HG03039 (cell line): ENCODE measurements at regions not wholly inside any gene's neighbourhood (a gene's known extent, or its start where the extent isn't known, plus 50 kb on each side); places are given as distances from the start of the nearest gene placed in this dataset.

ENCODE experiments used
- ATAC-seq: cut with Tn5 transposase; IDR thresholded peaks from one replicate; pipeline ENCODE4 v1.9.1; 2021; ENCODE audit warnings: mild to moderate bottlenecking, moderate library complexity; ENCODE audit not compliant: unreplicated experiment

DNA sequence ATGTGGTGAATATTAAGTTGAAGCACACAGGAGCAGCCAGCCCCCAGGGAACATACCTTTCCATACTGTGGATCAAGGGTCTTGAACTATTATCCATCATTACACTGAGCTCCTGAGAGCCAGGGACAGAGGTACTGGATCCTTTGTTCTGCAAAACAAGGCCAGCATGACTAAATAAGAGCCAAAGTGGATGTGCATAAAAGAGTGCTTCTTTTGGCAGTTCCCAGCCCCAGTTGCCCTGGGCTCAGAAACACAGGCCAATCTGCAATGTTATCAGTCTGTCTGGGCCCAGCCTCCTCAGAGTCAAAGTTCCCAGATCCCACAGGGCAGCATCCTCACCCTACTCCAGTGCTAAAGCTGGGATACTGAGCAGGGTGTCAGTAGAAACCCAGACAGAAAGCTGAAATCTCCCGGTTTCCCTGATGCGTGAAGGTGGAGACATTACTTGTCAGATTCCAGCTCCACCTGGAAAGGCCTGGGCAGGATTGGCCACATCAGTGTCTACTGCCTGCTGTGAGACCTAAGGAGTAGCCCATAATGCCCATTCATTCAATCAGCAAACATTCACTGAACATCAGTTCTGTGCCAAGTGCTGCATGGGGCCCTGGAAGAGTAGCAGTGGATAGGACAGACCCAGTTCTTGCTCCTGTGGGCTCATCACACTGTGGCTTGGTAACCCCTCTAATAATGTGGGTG is 342.7 kb downstream of the CXCL12 start:
- no peak for ATAC-seq

DNA sequence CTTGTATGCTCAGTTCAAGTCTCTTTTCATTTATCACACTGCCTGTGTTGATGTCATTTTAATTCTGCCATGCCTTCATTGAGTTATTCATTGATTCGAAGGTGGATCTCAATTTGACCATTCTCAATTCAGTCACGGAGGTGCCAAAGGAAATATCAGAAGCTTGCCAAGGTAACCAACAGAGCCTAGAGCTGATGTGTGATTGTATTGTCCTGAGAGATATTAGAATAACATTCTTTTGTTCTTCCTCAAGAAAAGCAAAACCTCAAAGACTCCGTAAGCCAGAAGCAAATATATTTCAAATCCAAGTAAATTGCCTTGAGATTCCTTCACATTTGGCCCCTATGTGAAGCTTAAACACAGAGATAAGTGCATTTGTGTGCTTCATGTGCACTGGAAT is 345.3 kb downstream of the CXCL12 start:
- ATAC-seq = no peak

DNA sequence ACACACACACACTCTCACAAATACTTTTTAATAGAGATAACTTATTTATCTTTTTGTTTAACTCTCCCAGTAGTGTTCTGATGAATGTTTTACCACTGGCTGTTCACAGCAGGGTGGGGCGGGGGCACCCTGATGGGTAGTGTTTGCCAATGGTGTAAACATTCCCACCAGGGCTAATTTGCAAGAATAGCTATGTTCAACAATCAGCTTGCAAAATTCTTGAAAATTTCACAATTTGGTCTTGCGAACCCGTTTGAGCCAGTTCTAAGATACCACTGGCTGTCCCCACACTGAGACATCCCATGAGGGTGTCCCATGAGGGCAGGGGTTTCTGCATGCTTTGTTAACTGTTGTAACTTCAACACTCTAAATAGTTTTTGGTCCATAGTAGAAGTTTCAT is 348.5 kb downstream of the CXCL12 start:
- no peak for ATAC-seq

GRCh38 chr10:44035474-44036197 is 349.3 kb downstream of the CXCL12 start:
- ATAC-seq = no peak

- no peak for ATAC-seq
Measured at GRCh38 chr10:44034946-44035345, 350.0 kb downstream of the CXCL12 start.

DNA sequence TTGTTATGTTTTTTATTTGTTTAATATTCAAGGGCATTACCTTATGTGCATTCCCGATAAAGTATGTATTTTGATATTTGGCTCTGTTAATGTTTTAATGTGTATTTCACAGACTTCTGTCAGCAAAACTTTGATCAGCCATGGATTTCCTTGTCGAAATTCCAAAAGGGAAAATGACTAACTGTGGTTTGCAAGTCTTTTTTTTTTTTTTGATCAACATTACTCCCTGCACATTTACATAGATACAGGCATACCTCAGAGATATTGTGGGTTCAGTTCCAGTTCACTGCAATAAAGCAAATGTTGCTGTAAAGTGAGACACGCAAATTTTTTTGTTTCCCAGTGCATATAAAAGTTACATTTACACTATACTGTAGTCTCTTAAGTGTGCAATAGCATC is 351.9 kb downstream of the CXCL12 start:
- no peak for ATAC-seq

DNA sequence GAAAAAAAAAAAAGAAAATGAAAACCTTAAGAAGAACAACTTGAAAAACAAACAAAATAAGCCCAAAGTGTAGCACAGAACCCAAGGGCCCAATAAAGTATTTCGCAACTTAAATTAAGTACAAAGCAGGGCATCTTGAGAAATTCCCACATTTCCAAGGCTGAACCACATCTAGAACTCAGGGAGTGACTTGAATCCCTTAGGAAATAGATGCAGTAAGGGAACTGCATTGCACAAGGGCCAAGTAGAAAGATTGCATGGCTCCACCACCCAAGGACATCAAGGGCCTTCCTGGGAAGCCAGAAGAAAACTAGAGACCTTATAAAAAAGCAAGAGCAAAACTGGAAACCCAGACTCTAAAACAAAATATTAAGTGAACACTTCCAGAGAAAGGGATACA is 352.7 kb downstream of the CXCL12 start:
- ATAC-seq = no peak

GRCh38 chr10:44030738-44031137 is 354.2 kb downstream of the CXCL12 start:
- no peak for ATAC-seq

- ATAC-seq = peak; percentile 56
Measured at GRCh38 chr10:44030132-44030531, 354.8 kb downstream of the CXCL12 start.

DNA sequence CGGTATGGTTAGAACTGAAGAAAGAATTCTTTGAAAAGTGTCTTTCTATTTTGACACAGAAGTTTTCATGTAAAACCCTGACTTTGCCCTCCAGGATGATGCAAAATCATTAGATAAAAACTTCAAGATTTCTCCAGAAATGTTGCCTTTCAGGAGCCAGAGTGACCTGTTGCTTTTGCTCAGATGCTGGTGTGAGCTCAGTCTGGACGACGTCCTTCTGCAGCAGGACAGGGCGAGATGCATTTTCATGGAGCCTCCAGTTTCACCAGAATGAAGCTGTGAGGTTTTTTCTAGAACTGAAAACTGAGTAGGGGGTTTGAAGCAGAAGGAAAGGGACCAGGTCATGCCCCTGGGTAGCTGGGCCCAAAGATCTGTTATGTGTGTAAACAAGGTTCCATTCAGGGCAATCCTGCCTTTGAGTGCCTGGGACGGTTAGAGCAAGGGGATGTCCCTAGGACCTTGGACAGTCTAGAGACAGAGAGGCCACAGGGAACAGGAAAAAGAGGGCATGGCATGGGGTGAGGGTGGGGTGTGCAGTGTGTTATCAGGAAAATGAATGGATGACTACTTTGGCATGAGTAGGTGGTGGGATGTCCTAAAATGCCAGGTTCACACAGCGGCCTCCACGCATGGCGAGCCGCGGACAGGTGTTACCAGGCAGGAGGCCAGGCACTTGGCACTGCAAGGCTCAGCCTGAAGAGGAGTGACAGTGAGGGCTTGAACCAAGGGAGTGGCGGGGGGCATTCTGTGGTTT is 356.3 kb downstream of the CXCL12 start:
- no peak for ATAC-seq

DNA sequence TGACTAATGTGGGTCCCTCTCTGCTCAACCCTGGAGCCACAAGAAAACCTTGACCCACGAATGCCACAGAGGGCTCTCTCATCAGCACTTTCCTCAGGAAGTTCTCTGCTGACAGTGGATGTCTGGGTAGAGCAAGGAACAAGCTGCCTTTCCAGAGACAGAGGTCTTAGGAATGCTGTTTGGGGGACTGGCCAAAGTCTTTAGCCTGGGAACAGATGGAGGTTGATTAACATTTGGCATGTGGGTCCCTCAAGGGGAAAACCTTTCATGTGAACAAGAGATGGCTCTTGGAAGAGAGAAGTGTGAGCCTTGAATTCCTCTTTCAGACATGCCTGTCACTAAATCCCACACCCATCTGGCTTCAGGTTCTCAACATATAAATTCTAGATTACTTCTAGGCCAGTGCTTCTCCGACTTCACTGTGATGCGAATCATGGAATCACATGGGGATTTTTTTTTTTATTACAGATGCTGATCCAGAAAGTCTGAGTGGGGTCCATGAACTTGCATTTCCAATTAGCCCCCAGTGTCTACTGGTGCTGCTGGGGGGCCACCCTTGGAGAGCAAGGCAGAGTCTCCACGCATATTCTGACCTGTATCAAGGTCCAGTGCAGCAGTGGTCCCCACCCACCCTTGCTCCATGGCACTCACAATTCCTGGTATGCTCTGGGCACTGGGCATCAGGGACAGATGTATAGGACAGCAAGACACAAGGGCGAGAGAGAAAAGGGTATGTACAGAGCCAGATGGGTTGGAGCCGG is 360.4 kb downstream of the CXCL12 start:
- no peak for ATAC-seq

- ATAC-seq = no peak
Measured at GRCh38 chr10:44023517-44023916, 361.4 kb downstream of the CXCL12 start.

- no peak for ATAC-seq
Measured at GRCh38 chr10:44022203-44022602, 362.7 kb downstream of the CXCL12 start.

DNA sequence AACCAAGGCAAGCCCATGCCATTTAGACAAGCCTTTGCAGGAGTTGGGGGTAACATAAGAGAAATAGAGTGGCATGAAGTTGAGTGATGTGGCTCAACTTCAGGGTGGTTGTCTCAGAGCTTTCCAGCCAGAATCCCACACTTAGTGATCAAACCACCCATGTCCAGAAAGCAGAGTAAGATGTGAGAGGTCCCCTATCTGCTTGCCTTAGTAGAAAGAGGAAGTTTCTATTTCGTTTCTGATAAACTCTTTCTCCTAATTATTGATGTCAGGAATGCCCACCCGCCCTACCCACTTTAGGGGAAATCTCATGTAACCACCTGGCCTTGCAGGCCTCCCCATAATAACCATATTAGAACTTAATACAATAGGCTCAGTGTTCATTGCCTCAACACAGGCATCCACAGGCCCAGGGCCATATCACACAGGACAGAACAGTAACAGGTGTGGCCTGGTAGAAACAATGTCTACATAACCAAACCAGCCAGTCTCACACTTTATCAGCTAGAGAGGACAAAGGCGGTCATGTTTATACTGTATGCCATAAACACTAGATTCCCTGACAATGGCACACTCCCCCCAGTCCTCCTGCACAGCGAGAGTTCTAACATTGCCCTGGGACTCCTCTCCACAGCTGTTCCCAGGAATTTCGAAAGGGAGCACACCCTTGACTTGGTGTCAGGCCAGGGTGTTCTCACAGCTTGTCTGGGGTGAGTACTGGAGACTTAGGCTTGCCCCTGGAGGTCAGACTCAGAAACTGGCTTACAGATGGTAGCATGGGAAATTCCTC is 364.4 kb downstream of the CXCL12 start:
- ATAC-seq = peak; percentile 52

DNA sequence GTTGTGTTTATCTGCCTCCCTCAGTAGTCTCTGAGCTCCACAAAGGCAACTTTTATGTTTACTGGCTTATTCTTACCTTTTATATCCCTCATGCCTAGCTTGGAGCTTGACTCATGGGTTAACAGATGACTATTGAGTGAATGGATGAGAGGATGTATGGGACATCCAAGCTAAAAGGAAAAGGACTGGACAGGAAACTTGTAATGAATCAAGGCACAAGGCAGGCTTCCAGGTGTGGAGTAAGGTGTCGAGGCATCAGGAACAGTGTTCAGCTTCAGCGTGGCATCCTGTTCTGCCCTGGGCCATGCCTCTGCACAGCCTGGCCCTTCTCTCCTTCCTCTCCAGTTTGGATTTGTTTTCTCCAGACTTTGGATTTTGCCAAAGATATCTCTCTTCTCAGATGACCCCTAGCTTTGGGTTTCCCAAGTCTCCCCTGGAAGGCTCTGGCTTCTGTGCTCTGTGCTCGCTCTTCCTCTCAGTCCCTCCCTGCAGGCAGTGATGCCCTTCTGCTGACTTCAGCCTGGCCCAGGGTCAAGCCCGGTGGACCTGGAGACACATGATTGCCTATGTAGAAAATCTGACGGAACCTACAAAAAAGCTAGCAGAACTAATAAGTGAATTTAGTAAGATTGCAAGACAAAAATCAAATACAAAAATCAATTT is 367.3 kb downstream of the CXCL12 start:
- ATAC-seq = no peak

DNA sequence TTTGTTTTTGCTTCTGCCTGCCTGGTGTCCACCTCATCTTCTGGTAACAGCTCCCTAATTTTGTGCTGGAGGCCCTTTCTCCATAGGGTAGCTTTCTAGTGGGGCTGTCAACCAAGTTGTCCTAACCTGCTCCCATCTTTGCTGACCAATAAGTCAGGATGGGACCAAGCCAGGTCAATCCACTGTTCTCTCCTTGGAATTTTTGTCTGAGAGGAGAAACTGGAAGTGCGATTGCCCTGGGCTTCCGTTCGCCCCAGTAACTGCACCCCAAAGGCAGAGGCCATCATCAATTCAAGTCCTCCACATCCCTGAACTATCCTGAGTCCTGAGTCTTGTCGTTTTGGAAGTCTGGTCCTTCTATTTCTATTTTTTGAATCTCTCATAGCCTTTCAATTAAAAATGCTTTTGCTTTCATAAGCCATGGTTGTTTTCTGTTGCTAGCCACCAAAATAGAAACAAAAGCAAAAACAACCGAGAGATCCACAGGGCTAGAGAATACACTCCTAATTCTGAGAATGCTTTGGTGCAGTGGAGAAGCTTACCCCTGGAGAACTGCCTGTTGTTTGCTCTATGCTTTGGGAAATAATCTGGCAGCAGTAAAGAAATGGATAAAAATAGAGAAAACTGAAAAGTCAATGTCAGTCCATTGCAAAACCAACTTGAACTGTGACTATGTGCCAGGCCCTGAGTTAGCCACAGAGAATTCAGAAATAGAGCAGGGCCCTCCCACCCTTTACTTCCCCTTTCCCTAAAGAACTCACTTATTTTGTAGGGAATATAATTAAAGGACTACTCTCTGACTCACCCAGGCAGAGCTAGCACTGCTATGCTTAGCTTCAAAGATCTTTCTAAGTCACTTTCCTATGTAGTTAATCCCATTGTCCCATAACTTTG is 368.1 kb downstream of the CXCL12 start:
- no peak for ATAC-seq

DNA sequence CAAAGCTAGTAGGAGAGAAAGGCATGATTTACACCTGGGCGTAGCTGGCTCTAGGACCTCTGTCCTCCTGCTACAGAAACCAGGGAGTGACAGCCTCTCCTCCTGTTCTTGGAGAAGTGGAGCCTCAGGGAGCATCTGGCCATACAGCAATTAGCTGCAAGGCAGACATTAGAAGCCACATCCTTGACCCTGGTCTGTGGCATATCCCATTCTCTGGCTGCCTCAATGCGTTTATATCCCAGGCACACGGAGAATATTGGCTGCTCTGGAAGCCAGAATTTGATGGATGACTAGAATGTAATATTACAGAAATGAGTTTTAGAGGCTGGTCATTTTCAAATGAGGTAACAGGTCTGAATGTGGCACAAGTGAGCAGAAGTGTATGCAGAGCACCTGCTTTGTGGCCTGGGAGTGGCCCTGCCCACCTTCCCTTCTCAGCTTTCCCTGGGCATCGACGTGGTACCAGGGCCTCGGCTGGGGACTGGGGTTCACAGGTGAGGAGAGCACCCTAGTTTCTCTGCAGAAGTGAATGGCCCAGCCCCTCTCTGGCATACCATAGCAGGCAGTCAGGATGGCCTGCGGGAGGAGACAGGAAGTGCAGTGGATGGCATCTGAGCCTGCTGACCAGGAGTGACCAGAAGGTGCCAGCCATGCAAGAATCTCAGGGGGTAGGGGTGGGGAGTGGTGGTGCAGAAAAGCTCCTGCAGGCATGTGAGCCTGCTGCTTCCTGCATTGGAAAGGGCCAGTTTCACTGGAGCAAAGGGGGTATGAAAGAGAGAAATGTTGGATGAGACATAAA is 367.2 kb upstream of the ZNF32 start:
- ATAC-seq = no peak

- ATAC-seq = no peak
Measured at GRCh38 chr10:44014644-44015250, 366.1 kb upstream of the ZNF32 start.
